T-cell (primary cell): ENCODE measurements at regions not wholly inside any gene's neighbourhood (a gene's known extent, or its start where the extent isn't known, plus 50 kb on each side); places are given as distances from the start of the nearest gene placed in this dataset.

Source experiments
- ATAC-seq, 4 experiments: fragments of 200-7000 bp in 3 of 4; fragments of 150-1000 bp in 1 of 4; cut with Tn5 transposase; replicated peaks in 1 of 4; 1 replicate in 3 of 4; 2 replicates in 1 of 4; pipeline ENCODE4 v1.10.0; 2021; ENCODE audit warnings: moderate library complexity in 3 of 4, mild to moderate bottlenecking in 2 of 4, moderate number of reproducible peaks in 1 of 4
- CTCF ChIA-PET, 2 donors: fragments of 300-600 bp; sonication (Branson Sonifier 250); formaldehyde crosslinking; loops; one replicate each; lab custom pipeline; 2022; ENCODE audit warnings: antibody characterized with exemption in 2 of 2; lab: Charles Lee
- POLR2A ChIA-PET, 2 donors: fragments of 300-600 bp; sonication (Branson Sonifier 250); formaldehyde crosslinking; loops; one replicate each; lab custom pipeline; 2022; ENCODE audit warnings: antibody characterized with exemption in 2 of 2; lab: Charles Lee
- DNase-seq, 35 experiments: peaks; one replicate each; pipeline versions ENCODE4 v3.0.0 to v3.0.0-alpha.2; 2013 to 2023
- H3K27ac ChIP-seq: one replicate; pipeline ENCODE4 v1.5.1; 2013; ENCODE audit warnings: low read length
- H3K27me3 ChIP-seq, 2 experiments: replicated peaks in 1 of 2; 1 replicate in 1 of 2; 2 replicates in 1 of 2; pipeline versions ENCODE4 v1.6.1 to v1.7.0; 2013; ENCODE audit warnings: low read length in 1 of 2, mixed read lengths in 1 of 2; ENCODE audit not compliant: control insufficient read depth in 2 of 2, insufficient read depth in 2 of 2; ENCODE audit errors: extremely low read depth in 1 of 2
- H3K36me3 ChIP-seq, 2 donors: 1 replicate in 1 of 2; 2 replicates in 1 of 2; pipeline versions ENCODE4 v1.6.1 to v1.7.0; 2013; ENCODE audit warnings: low read length in 1 of 2; ENCODE audit not compliant: control insufficient read depth in 2 of 2, insufficient read depth in 1 of 2; ENCODE audit errors: extremely low read depth in 1 of 2
- H3K4me1 ChIP-seq, 2 experiments: 1 replicate in 1 of 2; 2 replicates in 1 of 2; pipeline versions ENCODE4 v1.6.1 to v1.7.0; 2013; ENCODE audit warnings: low read length in 2 of 2, mixed read lengths in 1 of 2; ENCODE audit not compliant: insufficient read depth in 2 of 2, control insufficient read depth in 1 of 2; ENCODE audit errors: extremely low read depth in 1 of 2
- H3K4me3 ChIP-seq, 2 donors: 1 replicate in 1 of 2; 2 replicates in 1 of 2; pipeline versions ENCODE4 v1.5.1 to v1.7.0; 2013; ENCODE audit warnings: mild to moderate bottlenecking in 2 of 2, low read length in 1 of 2, moderate library complexity in 1 of 2; ENCODE audit not compliant: control insufficient read depth in 1 of 2; ENCODE audit errors: extremely low read depth in 1 of 2
- H3K9me3 ChIP-seq: 2 replicates; pipeline ENCODE4 v1.7.0; 2013
- H3K27ac Mint-ChIP-seq, 2 donors: one replicate each; pipeline ENCODE4 v1.8.0; 2020 to 2021; ENCODE audit warnings: mild to moderate bottlenecking in 2 of 2, mixed read lengths in 2 of 2
- H3K27me3 Mint-ChIP-seq, 2 donors: one replicate each; pipeline ENCODE4 v1.8.0; 2021 to 2022; ENCODE audit warnings: mixed read lengths in 2 of 2
- H3K36me3 Mint-ChIP-seq: one replicate; pipeline ENCODE4 v1.8.0; 2021; ENCODE audit warnings: mixed read lengths
- H3K4me1 Mint-ChIP-seq, 3 donors: one replicate each; pipeline ENCODE4 v1.8.0; 2020 to 2022; ENCODE audit warnings: mixed read lengths in 3 of 3, mild to moderate bottlenecking in 1 of 3
- H3K4me3 Mint-ChIP-seq, 3 donors: one replicate each; pipeline ENCODE4 v1.8.0; 2020 to 2022; ENCODE audit warnings: mild to moderate bottlenecking in 3 of 3, mixed read lengths in 3 of 3, moderate library complexity in 3 of 3
- H3K9me3 Mint-ChIP-seq, 3 donors: one replicate each; pipeline ENCODE4 v1.8.0; 2020 to 2022; ENCODE audit warnings: mixed read lengths in 3 of 3
- WGBS: methylation state at CpG from one replicate; pipeline ENCODE4 v1.1.5; 2013; ENCODE audit warnings: missing lambda C conversion rate; ENCODE audit not compliant: insufficient coverage; 5-methylcytosine and 5-hydroxymethylcytosine counted together

DNA sequence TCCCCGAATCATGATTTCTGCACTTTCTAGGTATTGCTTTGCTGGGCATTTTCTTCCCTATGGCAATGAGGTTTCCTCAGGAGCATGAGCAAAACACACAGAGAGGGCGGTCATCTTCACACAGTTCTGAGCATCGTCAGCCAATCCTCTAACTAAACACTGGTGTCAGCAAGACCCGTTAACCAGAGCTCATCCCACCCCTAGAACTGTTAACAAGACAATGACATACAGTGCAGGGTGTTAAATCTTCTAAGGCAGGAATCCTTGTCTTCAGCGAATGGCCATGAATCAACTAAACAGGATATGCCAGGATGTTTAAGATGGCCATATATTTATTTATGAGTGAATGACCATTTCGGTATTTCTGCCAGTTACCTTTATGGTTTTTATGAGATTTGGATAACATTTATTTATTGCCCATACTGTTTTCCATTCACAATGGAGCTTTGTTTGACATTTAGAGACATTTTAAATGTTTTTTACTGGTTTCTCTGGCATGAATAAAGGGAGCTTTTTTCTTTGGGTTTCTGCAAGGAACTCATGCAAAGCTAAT lies 411.5 kb upstream of the PROK2 start:
- Histone ChIP-seq H3K36me3 (no peaks in the 10 kb centered on the region), H3K27ac (no peak overlapping the region), H3K9me3 (no peaks in the 10 kb centered on the region), H3K27me3 (no peaks in the 10 kb centered on the region), H3K4me1 (no peaks in the 10 kb centered on the region), H3K4me3 (no peak overlapping the region)
- Mint-ChIP-seq H3K27me3 (no peaks in the 10 kb centered on the region), H3K9me3 (peaks cover 10 to 19% (median 18%) of the 10 kb centered on the region in 3 donors), H3K4me1 (no peaks in the 10 kb centered on the region), H3K4me3 (no peak overlapping the region), H3K27ac (no peak overlapping the region), H3K36me3 (no peaks in the 10 kb centered on the region)
- POLR2A ChIA-PET = no interaction called here
- ATAC-seq (no peak), DNase-seq (no peak)
- 94% methylated on average over 2 of the region's 6 CpGs for WGBS
- CTCF ChIA-PET = no interaction called here

DNA sequence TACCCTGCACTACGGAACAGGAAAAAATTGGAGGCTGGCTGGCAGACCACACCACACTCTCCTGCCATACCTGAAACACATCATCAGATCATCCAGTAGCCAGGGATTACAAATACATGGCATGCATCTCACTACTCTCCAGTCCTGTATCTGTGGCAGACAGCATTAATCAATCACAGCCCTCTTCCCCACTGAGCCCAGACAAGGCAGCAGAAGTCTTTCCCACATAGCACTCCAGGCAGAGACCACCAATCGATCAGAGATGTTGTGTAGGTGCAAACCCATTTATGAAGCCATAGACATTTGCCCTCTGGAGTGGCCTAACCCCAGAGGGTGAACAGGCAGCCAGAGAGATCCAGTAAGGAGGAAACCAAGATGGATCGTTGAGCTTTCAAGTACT lies 410.9 kb upstream of the PROK2 start:
- no peak overlapping the region for H3K27ac Mint-ChIP-seq
- no peak for DNase-seq
- no peaks in the 10 kb centered on the region for H3K36me3 Mint-ChIP-seq
- no peak overlapping the region for H3K27ac ChIP-seq
- H3K9me3 Mint-ChIP-seq = peaks cover 10 to 16% (median 16%) of the 10 kb centered on the region in 3 donors
- H3K36me3 ChIP-seq = no peaks in the 10 kb centered on the region
- CTCF ChIA-PET = interaction anchor here in 1 of 2 donors (0.6 kb wide), 1 partner anchor 240 kb away, joined by 3 read pairs; no protein-coding TSS in a partner anchor
- no peaks in the 10 kb centered on the region for H3K27me3 Mint-ChIP-seq
- 100% methylated on average over 2 of the region's 3 CpGs for WGBS
- no peak overlapping the region for H3K4me3 Mint-ChIP-seq
- H3K27me3 ChIP-seq = no peaks in the 10 kb centered on the region
- POLR2A ChIA-PET = no interaction called here
- ATAC-seq = no peak
- H3K9me3 ChIP-seq = no peaks in the 10 kb centered on the region
- no peak overlapping the region for H3K4me3 ChIP-seq
- no peaks in the 10 kb centered on the region for H3K4me1 ChIP-seq
- no peaks in the 10 kb centered on the region for H3K4me1 Mint-ChIP-seq

- H3K4me1 ChIP-seq = no peaks in the 10 kb centered on the region
- no peak for ATAC-seq
- no peaks in the 10 kb centered on the region for H3K27me3 Mint-ChIP-seq
- no peak overlapping the region for H3K4me3 Mint-ChIP-seq
- ChIA-PET CTCF (no interaction called here), POLR2A (no interaction called here)
- no peak overlapping the region for H3K4me3 ChIP-seq
- peaks cover 4 to 8% (median 7%) of the 10 kb centered on the region in 3 donors for H3K9me3 Mint-ChIP-seq
- H3K4me1 Mint-ChIP-seq = peaks cover 1 to 3% (median 1%) of the 10 kb centered on the region in 3 donors
- no peak overlapping the region for H3K27ac Mint-ChIP-seq
- no peaks in the 10 kb centered on the region for H3K27me3 ChIP-seq
- no peak for DNase-seq
- no peaks in the 10 kb centered on the region for H3K36me3 Mint-ChIP-seq
- no peaks in the 10 kb centered on the region for H3K36me3 ChIP-seq
- WGBS = 67% methylated on average over 1 of the region's 6 CpGs
- no peaks in the 10 kb centered on the region for H3K9me3 ChIP-seq
- H3K27ac ChIP-seq = no peak overlapping the region
Observed at GRCh38 chr3:72194458-72194857, 409.5 kb upstream of the PROK2 start.

- no peaks in the 10 kb centered on the region for H3K4me1 ChIP-seq
- H3K36me3 Mint-ChIP-seq = no peaks in the 10 kb centered on the region
- no peak overlapping the region for H3K27ac ChIP-seq
- no peak for DNase-seq
- ChIA-PET POLR2A (no interaction called here), CTCF (no interaction called here)
- H3K9me3 ChIP-seq = no peaks in the 10 kb centered on the region
- WGBS = 79% methylated on average over 5 of the region's 11 CpGs
- ATAC-seq = no peak
- no peaks in the 10 kb centered on the region for H3K27me3 Mint-ChIP-seq
- H3K36me3 ChIP-seq = no peaks in the 10 kb centered on the region
- H3K27ac Mint-ChIP-seq = no peak overlapping the region
- H3K27me3 ChIP-seq = no peaks in the 10 kb centered on the region
- H3K4me3 ChIP-seq = no peak overlapping the region
- peaks cover 3 to 9% (median 4%) of the 10 kb centered on the region in 3 donors for H3K4me1 Mint-ChIP-seq
- H3K4me3 Mint-ChIP-seq = no peak overlapping the region
- peaks cover 4 to 8% (median 7%) of the 10 kb centered on the region in 3 donors for H3K9me3 Mint-ChIP-seq
Observed at GRCh38 chr3:72193771-72194430, 409.0 kb upstream of the PROK2 start.

- Histone ChIP-seq H3K4me3 (no peak overlapping the region), H3K4me1 (no peaks in the 10 kb centered on the region), H3K27ac (no peak overlapping the region), H3K9me3 (no peaks in the 10 kb centered on the region), H3K27me3 (no peaks in the 10 kb centered on the region), H3K36me3 (no peaks in the 10 kb centered on the region)
- ATAC-seq (no peak), DNase-seq (no peak)
- H3K27ac Mint-ChIP-seq = no peak overlapping the region
- no peaks in the 10 kb centered on the region for H3K27me3 Mint-ChIP-seq
- WGBS = 17% methylated on average over 1 of the region's 3 CpGs
- ChIA-PET POLR2A (no interaction called here), CTCF (no interaction called here)
- H3K36me3 Mint-ChIP-seq = no peaks in the 10 kb centered on the region
- H3K4me1 Mint-ChIP-seq = peaks cover 3 to 11% (median 4%) of the 10 kb centered on the region in 3 donors
- H3K9me3 Mint-ChIP-seq = peaks cover 4 to 8% (median 7%) of the 10 kb centered on the region in 3 donors
- H3K4me3 Mint-ChIP-seq = no peak overlapping the region
Observed at GRCh38 chr3:72192572-72192971, 407.6 kb upstream of the PROK2 start.

DNA sequence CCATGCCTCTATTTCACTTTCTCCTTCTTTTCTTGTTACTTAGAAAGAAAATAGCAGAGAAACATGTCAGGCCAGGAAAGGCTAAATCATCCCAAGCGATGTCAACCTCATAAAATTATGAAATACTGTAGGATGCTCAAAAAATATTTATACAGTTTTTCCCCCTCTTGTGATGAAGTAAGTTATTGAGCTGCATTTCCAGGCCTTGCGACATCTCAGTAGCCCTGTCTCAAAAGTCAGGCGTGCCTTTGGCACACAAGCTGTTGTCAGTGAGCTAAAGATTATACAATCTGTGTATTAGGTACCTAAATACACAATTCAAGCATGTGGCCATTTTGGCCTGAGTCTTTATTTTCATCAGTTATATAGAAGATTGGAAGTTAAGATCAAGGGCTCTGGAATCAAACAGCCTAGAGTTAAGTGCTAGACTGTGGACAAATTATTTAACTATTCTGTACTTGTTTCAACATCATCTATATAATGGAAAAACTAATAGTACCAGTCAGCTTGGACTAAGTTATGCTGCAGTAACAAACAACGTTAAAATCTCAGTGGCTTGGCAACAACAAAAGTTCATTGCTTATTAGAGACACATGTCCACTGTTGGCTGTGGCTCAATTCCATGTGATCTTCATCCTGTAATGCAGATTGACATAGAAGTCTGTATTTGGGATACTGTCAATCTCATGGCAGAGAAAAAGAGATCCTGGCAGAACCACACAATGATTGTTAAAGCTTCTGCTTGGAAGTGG lies 406.4 kb upstream of the PROK2 start:
- no peak for ATAC-seq
- H3K4me1 ChIP-seq = no peaks in the 10 kb centered on the region
- H3K9me3 ChIP-seq = no peaks in the 10 kb centered on the region
- no peak overlapping the region for H3K4me3 ChIP-seq
- POLR2A ChIA-PET = no interaction called here
- no peak for DNase-seq
- no CpG with 5 or more reads among the region's 4 CpGs for WGBS
- Mint-ChIP-seq H3K4me3 (no peak overlapping the region), H3K4me1 (peaks cover 3 to 11% (median 4%) of the 10 kb centered on the region in 3 donors), H3K27me3 (no peaks in the 10 kb centered on the region), H3K36me3 (no peaks in the 10 kb centered on the region), H3K9me3 (peaks cover 4 to 8% (median 7%) of the 10 kb centered on the region in 3 donors), H3K27ac (no peak overlapping the region)
- no peak overlapping the region for H3K27ac ChIP-seq
- H3K36me3 ChIP-seq = no peaks in the 10 kb centered on the region
- H3K27me3 ChIP-seq = no peaks in the 10 kb centered on the region
- CTCF ChIA-PET = no interaction called here
